ENCODE measurements at regions not wholly inside any gene's neighbourhood (a gene's known extent, or its start where the extent isn't known, plus 50 kb on each side); places are given as distances from the start of the nearest gene placed in this dataset.

- TF ChIP-seq ZHX2 (IDR thresholded peaks at IDR 0.05; ENCODE audit: low read depth) (peak; percentile 59; the same call in 1 of the 2 replicates), ZHX2 (CRISPR knock-in tag; IDR thresholded peaks at IDR 0.05; ENCODE audit: borderline replicate concordance) (peak; percentile 49; the same call in 1 of the 2 replicates), SAFB2 (CRISPR knock-in tag; IDR thresholded peaks at IDR 0.05; ENCODE audit: borderline replicate concordance, low read depth) (no peak), MYPOP (CRISPR knock-in tag; IDR thresholded peaks at IDR 0.05) (peak; percentile 91), ZNF556 (CRISPR knock-in tag; IDR thresholded peaks at IDR 0.05; ENCODE audit: borderline replicate concordance) (peak; percentile 95), ZNF660 (CRISPR knock-in tag; IDR thresholded peaks at IDR 0.05; ENCODE audit: borderline replicate concordance, low read depth) (no peak), SRSF1 (optimal IDR thresholded peaks at IDR 0.05; ENCODE audit: low read depth, low read length) (no peak), TARDBP (CRISPR knock-in tag; IDR thresholded peaks at IDR 0.05) (peak; percentile 91), HMG20B (CRISPR knock-in tag; conservative IDR thresholded peaks at IDR 0.05) (peak; percentile 95), ZNF597 (CRISPR knock-in tag; IDR thresholded peaks at IDR 0.05) (no peak), MED1 (CRISPR knock-in tag; IDR thresholded peaks at IDR 0.05) (peak; percentile 100), RFX3 (CRISPR knock-in tag; IDR thresholded peaks at IDR 0.05) (0 out of 2 replicates have a peak, but pooled peaks have one; percentile 39), ZBTB3 (CRISPR knock-in tag; IDR thresholded peaks at IDR 0.05; ENCODE audit: borderline replicate concordance, low read depth) (no peak), ATF7-NPFF (CRISPR knock-in tag; IDR thresholded peaks at IDR 0.05; ENCODE audit: low read depth) (peak; percentile 58), HMG20A (CRISPR knock-in tag; IDR thresholded peaks at IDR 0.05; ENCODE audit: borderline replicate concordance) (peak; percentile 99), FOSL1 (CRISPR knock-in tag; IDR thresholded peaks at IDR 0.05; ENCODE audit: borderline replicate concordance) (no peak), ZNF496 (CRISPR knock-in tag; IDR thresholded peaks at IDR 0.05; ENCODE audit: insufficient replicate concordance) (no peak)
- TF ChIP-seq, protein P1, sequence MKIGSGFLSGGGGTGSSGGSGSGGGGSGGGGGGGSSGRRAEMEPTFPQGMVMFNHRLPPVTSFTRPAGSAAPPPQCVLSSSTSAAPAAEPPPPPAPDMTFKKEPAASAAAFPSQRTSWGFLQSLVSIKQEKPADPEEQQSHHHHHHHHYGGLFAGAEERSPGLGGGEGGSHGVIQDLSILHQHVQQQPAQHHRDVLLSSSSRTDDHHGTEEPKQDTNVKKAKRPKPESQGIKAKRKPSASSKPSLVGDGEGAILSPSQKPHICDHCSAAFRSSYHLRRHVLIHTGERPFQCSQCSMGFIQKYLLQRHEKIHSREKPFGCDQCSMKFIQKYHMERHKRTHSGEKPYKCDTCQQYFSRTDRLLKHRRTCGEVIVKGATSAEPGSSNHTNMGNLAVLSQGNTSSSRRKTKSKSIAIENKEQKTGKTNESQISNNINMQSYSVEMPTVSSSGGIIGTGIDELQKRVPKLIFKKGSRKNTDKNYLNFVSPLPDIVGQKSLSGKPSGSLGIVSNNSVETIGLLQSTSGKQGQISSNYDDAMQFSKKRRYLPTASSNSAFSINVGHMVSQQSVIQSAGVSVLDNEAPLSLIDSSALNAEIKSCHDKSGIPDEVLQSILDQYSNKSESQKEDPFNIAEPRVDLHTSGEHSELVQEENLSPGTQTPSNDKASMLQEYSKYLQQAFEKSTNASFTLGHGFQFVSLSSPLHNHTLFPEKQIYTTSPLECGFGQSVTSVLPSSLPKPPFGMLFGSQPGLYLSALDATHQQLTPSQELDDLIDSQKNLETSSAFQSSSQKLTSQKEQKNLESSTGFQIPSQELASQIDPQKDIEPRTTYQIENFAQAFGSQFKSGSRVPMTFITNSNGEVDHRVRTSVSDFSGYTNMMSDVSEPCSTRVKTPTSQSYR (CRISPR knock-in tag; IDR thresholded peaks at IDR 0.05; ENCODE audit: borderline replicate concordance), result peak; percentile 81; the same call in 1 of the 2 replicates
These were observed 144.6 kb upstream of the TMEM170B start (continued) for GRCh38 chr6:11392778-11393507.

Measured in HepG2 (cell line).